GM19193 (cell line): ENCODE measurements at regions not wholly inside any gene's neighbourhood (a gene's known extent, or its start where the extent isn't known, plus 50 kb on each side); places are given as distances from the start of the nearest gene placed in this dataset.

ENCODE experiments used
- POLR2A ChIP-seq: IDR thresholded peaks from 4 replicates; pipeline ENCODE4 v1.6.1; 2011; ENCODE audit not compliant: insufficient read depth, insufficient read length; ENCODE audit errors: extremely low read depth

- no peak for TF ChIP-seq POLR2A
Observed at GRCh38 chr7:25368599-25369201, 140.4 kb upstream of the NPVF start.

GRCh38 chr7:25369786-25370185 is 141.5 kb upstream of the NPVF start:
- no peak for TF ChIP-seq POLR2A

GRCh38 chr7:25371972-25372371 is 143.7 kb upstream of the NPVF start:
- TF ChIP-seq POLR2A: no peak

- no peak for TF ChIP-seq POLR2A
Observed at GRCh38 chr7:25375805-25376600, 147.7 kb upstream of the NPVF start.

GRCh38 chr7:25379351-25380300 is 151.3 kb upstream of the NPVF start:
- no peak for TF ChIP-seq POLR2A

GRCh38 chr7:25381818-25382589 is 153.7 kb upstream of the NPVF start:
- no peak for TF ChIP-seq POLR2A

GRCh38 chr7:25382869-25383268 is 154.6 kb upstream of the NPVF start:
- no peak for TF ChIP-seq POLR2A

GRCh38 chr7:25383402-25383801 is 155.1 kb upstream of the NPVF start:
- no peak for TF ChIP-seq POLR2A

GRCh38 chr7:25384788-25385505 is 156.7 kb upstream of the NPVF start:
- TF ChIP-seq POLR2A: no peak

GRCh38 chr7:25385506-25386136 is 157.3 kb upstream of the NPVF start:
- no peak for TF ChIP-seq POLR2A

GRCh38 chr7:25386311-25386744 is 158.0 kb upstream of the NPVF start:
- no peak for TF ChIP-seq POLR2A

- TF ChIP-seq POLR2A: no peak
Observed at GRCh38 chr7:25388681-25389080, 160.4 kb upstream of the NPVF start.

GRCh38 chr7:25389489-25390106 is 161.3 kb upstream of the NPVF start:
- TF ChIP-seq POLR2A: no peak
